D721Med (cell line): ENCODE measurements at regions not wholly inside any gene's neighbourhood (a gene's known extent, or its start where the extent isn't known, plus 50 kb on each side); places are given as distances from the start of the nearest gene placed in this dataset.

Source experiments
- DNase-seq: peaks from one replicate; pipeline ENCODE4 v3.0.0; 2011; ENCODE audit warnings: low spot score; ENCODE audit not compliant: insufficient read length
- FAIRE-seq: peaks from 2 replicates; lab custom pipeline; 2011; peaks lifted over from hg19 to GRCh38; lab: Jason Lieb, UNC
- TF ChIP-seq, protein P1 (sequence below): IDR thresholded peaks from 2 replicates; pipeline ENCODE4 v1.5.1; 2012; ENCODE audit warnings: mild to moderate bottlenecking, control low read depth; ENCODE audit not compliant: insufficient read depth; ENCODE audit errors: missing control alignments

DNA sequence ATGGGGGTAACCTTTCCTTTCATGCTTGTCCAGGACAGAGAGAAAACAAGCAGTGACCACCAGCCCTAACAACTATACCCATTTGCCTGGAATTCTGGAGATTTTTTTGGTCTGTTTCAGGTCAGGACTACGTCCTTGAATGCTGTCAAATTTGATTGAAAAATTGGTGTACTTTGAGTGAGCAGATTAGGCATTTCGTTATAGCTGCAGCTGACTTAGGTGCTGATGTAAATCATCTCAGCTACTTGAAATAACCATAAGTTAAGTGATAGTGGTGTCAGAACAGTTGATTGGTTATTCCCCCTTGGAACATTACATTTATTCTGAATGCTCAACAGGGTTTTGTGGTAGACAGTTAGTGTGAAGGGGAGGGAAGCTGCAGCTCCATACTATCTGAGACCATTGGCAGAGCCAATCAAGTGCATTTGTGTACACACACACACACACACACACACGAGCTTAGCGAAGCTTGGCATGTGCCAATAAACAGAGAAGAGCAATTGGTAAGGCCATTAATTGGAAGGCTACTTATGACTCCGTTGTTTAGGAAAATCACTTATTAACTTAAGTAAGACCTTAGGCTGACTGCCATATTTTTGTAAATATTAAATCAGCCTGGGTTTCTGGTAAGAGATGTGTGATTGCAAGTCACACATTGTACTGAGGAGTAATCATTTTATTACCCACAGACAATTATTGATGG, 447.8 kb downstream of the MFSD1 start:
- TF ChIP-seq, protein P1, sequence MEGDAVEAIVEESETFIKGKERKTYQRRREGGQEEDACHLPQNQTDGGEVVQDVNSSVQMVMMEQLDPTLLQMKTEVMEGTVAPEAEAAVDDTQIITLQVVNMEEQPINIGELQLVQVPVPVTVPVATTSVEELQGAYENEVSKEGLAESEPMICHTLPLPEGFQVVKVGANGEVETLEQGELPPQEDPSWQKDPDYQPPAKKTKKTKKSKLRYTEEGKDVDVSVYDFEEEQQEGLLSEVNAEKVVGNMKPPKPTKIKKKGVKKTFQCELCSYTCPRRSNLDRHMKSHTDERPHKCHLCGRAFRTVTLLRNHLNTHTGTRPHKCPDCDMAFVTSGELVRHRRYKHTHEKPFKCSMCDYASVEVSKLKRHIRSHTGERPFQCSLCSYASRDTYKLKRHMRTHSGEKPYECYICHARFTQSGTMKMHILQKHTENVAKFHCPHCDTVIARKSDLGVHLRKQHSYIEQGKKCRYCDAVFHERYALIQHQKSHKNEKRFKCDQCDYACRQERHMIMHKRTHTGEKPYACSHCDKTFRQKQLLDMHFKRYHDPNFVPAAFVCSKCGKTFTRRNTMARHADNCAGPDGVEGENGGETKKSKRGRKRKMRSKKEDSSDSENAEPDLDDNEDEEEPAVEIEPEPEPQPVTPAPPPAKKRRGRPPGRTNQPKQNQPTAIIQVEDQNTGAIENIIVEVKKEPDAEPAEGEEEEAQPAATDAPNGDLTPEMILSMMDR, result no peak
- FAIRE-seq (no peak), DNase-seq (no peak)

DNA sequence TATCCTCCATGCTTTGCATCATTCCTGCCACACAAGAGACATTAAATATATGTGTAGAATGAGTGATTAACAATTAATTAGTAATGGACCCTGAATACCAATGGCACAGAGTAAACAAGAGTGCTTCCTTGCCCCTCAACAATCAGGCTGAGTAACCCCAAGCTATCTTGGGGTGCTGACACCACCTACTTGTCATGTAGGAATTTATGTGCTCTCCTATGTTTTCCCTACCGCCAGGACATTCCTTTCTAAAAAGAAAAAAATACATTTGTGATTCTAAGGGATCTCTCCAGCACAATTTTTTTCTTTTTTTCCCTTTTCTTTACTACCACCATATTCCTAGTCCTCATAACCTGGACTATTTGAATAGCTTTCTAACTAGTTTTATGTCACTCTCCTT, 449.1 kb downstream of the MFSD1 start:
- TF ChIP-seq, protein P1, result no peak

DNA sequence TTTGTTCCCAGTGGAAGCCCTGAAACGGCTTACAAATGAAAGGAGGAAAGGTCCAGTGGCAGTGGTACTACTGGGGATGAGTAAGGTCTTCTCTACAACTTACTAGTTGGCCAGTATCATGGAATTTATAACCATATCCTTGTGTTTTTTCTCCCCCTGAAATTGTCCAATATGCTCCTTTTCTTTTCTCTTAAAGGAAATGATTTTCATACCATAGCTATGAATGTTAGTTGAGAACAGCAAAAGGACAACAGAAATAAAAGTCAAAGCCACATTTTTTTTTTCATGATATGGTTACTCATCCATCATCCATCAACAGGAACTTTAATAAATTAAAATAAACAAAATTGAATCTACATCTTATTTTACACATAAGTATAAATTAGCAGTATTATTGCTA, 450.4 kb downstream of the MFSD1 start:
- TF ChIP-seq, protein P1, result no peak
- DNase-seq, result no peak
- FAIRE-seq, result no peak

More for the DNA sequence above, 449.1 kb downstream of the MFSD1 start:
- DNase-seq (no peak), FAIRE-seq (no peak)

DNA sequence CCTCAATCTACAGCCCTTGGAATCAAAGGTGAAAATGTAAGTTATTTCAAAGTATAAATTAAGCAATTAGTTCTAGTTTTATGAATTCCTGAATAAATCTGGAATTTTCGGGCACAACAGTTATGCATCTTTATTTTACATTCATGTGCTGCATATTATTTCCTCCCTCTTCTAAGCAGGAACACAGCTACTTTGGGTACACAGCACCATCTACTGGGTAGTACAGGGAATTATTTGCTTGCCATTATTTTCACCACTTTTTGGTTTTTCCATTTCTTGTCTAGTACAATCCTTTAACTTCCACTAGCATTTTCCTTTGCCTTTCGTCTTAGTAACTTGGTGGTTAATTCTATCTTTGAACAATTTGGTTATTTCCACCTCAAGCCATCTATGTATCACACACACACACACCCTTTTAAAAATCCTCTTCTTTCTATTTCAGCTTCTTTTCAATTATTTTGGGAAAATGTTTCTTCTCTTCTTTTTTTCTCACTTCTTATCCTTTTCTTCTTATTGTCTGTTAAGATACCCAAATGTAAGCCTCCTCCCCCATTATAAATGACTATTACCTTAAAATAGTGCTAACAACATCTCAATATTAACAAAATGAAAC, 451.0 kb downstream of the MFSD1 start:
- DNase-seq (no peak), FAIRE-seq (peak; percentile 60)
- TF ChIP-seq, protein P1, result peak; percentile 61

DNA sequence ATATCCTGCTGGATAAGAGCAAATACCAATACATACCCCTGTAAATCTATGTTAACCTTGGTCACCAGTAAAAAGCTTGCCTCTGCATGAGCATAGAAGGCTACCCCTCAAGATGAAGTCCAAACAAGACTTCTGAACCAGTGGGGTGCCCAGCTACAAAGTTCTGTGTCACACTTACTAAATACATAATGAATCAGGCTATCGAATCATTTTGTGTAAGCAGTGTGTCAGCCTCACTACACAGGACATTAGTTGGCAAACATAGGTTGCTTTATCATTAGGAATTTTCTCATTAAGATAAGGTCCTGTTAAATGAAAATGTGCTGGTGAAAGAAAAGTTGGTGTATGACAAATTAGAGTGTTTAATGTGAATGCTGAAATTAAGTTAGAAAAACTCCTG, 452.0 kb downstream of the MFSD1 start:
- DNase-seq, result no peak
- TF ChIP-seq, protein P1, result no peak
- FAIRE-seq, result no peak

DNA sequence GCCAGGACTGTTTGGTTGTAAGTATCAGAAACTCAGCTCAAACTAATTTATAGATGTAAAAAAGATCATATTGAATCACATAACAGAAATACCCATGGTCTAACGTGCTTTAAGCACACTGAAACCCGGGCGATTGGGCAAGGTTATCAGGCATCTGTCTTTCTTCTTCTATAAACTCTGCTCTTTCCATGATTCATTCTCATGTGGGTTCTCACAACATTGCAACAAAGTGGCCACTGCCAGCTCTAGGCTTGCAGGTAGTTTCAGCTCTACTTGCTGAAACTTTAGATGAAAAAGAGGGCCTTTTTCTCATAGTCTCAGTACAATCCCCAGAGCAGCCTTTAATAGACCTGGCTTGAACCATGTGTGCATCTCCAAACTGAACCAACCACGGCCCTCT, 456.1 kb downstream of the MFSD1 start:
- TF ChIP-seq, protein P1, result no peak
- no peak for DNase-seq
- no peak for FAIRE-seq

DNA sequence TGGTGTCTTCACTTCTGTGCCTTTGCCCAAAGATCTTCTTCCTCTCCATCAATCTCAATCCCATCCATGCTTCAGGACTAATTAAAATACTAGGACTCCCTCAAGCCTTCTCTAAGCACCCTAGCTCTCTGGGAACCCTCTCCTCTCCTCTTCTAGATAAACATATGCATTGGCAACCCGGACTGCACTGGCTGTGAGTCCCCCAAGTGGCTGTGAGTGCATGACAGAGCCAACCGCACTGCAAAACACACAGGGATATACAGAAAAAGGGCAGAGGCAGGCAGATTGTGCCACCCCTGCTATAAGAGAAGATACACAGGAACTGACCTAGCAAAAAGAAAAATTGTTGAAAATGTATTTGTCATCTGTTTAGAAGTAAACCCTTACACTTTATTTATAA, 457.1 kb downstream of the MFSD1 start:
- TF ChIP-seq, protein P1, result no peak
- no peak for DNase-seq
- no peak for FAIRE-seq
